Activated naive CD4-positive, alpha-beta T cell treated with anti-CD3 and anti-CD28 coated beads, Interleukin-2, amount 50 U/mL, for 24 hours (primary cell): ENCODE measurements at regions not wholly inside any gene's neighbourhood (a gene's known extent, or its start where the extent isn't known, plus 50 kb on each side); places are given as distances from the start of the nearest gene placed in this dataset.
A peak's percentile ranks its signal among the peaks of the same experiment; 100 is the strongest.

ENCODE experiments used
- H3K27ac Mint-ChIP-seq: one replicate; pipeline ENCODE4 v1.8.0; 2021; ENCODE audit warnings: mild to moderate bottlenecking, mixed read lengths
- H3K27me3 Mint-ChIP-seq: one replicate; pipeline ENCODE4 v1.8.0; 2021; ENCODE audit warnings: mixed read lengths
- H3K36me3 Mint-ChIP-seq: one replicate; pipeline ENCODE4 v1.8.0; 2021; ENCODE audit warnings: mixed read lengths
- H3K4me1 Mint-ChIP-seq: one replicate; pipeline ENCODE4 v1.8.0; 2021; ENCODE audit warnings: mixed read lengths
- H3K4me3 Mint-ChIP-seq: one replicate; pipeline ENCODE4 v1.8.0; 2021; ENCODE audit warnings: mild to moderate bottlenecking, mixed read lengths
- H3K9me3 Mint-ChIP-seq: one replicate; pipeline ENCODE4 v1.8.0; 2021; ENCODE audit warnings: mixed read lengths

DNA sequence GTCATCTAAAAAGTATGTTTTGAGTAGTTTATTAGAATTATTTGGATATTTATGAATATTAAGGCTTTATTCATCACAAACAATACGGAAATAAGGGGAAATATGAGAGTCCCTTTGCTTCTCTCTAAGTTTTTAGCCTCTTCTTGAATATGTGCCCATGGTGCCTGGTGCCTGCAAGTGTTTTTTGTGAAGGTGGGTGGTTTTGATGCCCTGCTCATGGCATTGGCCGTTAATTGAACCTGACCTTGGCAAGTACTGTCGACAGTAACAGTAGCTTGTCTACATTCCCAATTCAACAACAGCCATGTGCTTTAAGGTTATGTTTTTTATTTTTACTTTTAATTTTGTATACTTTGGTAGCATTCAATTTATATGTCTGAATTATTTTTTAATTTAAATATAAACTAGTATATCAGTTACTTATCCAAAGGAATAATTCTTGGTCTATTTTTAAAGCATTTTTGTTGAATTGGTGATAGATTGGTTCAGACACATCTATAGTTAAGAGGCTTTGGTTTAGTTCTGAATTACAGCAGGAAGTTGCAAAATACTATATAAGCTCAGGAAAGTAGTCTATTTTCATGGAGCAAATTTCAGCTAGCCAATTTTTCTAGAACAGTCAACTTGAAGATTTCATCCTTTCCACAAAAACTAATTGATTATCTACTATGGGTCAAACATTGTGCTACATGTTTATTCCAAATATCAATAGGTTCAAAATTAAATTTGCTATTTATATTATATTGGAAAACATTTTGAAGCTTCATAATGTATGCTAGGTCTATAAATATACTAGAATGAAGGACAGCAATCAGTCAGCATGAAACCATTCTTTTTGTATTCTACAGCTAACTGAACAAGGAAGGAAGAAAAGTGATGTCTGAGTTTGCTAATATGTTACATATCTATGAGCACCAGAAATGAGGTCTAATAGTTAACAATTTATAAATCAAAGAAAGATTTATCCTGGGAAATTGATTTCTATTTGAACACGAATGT lies 184.4 kb downstream of the MRPL39 start:
- Mint-ChIP-seq H3K27ac (peak overlapping the region; percentile 12), H3K27me3 (no peaks in the 10 kb centered on the region), H3K4me1 (peaks cover 64% of the 10 kb centered on the region), H3K9me3 (no peaks in the 10 kb centered on the region), H3K36me3 (peaks cover 4% of the 10 kb centered on the region), H3K4me3 (peak overlapping the region; percentile 26)

DNA sequence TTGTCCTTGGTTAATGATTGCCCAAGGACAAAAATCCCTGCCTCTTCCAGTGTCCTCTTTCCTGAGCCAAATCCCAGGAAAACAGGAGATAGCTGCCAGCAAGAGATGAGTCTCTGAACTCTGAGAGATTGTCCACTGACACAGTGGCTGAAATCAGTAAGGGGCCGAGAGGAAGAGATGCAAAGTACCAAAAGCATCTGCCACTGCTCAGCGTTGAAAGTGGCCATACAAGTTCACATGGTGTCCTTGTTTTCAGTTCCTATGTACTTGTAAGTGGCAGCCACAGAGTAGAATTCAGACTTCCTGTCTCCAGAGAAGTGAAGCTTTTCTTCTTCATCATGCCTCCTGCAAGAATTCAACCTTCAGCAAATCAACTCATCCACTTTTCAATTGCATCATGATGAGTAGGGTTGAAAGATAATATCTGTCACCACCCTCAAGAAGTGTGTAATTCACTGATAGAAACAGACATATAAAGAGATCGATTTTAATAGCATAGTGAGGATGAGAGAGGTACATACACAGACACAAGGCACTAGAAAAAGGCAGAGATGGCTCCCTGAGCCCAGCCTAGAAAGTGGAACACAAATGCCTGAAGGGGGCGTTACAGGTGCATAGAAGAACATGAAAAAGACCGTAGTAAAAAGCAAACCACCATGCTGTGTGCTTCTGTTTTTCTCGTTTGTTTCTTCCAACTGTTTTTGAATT lies 185.8 kb downstream of the MRPL39 start:
- H3K36me3 Mint-ChIP-seq = peaks cover 8% of the 10 kb centered on the region
- H3K9me3 Mint-ChIP-seq = no peaks in the 10 kb centered on the region
- peak overlapping the region; percentile 75 for H3K4me3 Mint-ChIP-seq
- H3K27ac Mint-ChIP-seq = peak overlapping the region; percentile 92
- peaks cover 69% of the 10 kb centered on the region for H3K4me1 Mint-ChIP-seq
- no peaks in the 10 kb centered on the region for H3K27me3 Mint-ChIP-seq

DNA sequence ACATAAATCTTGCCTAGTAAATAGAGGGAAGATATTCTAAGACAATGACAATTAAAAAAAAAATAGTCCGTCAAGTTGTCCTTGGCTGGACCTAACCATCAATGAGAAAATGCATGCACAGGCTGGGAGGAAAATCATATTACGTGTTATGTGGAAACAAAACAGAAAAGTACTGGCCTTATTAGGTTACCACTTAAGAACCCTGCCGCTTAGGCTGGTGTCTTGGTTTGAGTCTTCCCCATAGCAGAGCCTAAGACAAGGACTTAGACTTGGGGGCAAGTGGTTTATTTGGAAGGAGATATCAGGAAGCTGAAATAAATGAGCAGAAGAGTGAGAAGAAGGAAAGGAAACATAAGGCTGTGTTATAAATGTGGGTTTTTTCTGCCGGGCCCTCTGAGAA lies 186.4 kb downstream of the MRPL39 start:
- H3K4me3 Mint-ChIP-seq = peak overlapping the region; percentile 75
- no peaks in the 10 kb centered on the region for H3K9me3 Mint-ChIP-seq
- H3K27me3 Mint-ChIP-seq = no peaks in the 10 kb centered on the region
- H3K27ac Mint-ChIP-seq = peak overlapping the region; percentile 92
- H3K4me1 Mint-ChIP-seq = peaks cover 70% of the 10 kb centered on the region
- peaks cover 8% of the 10 kb centered on the region for H3K36me3 Mint-ChIP-seq

DNA sequence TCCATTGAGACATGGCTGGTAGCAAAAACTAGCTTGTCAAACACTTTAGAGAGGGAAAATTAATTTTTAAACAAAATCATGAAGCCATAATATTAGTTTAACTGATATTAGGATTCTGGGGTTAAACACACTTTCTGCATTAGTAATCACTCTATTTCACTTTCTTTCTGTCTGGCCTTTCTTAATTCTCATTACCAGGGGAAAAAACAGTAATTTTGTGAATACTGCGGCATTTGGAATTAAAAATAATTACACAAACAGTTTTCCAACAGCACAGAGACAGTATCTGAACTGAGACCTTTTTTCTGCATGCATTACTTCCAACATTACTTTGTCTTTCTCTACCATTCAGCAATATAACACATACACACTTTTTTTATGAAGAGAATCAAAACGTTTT lies 190.6 kb downstream of the MRPL39 start:
- H3K36me3 Mint-ChIP-seq = peaks cover 10% of the 10 kb centered on the region
- H3K9me3 Mint-ChIP-seq = peaks cover 12% of the 10 kb centered on the region
- no peak overlapping the region for H3K4me3 Mint-ChIP-seq
- no peaks in the 10 kb centered on the region for H3K27me3 Mint-ChIP-seq
- no peak overlapping the region for H3K27ac Mint-ChIP-seq
- H3K4me1 Mint-ChIP-seq = peaks cover 40% of the 10 kb centered on the region

DNA sequence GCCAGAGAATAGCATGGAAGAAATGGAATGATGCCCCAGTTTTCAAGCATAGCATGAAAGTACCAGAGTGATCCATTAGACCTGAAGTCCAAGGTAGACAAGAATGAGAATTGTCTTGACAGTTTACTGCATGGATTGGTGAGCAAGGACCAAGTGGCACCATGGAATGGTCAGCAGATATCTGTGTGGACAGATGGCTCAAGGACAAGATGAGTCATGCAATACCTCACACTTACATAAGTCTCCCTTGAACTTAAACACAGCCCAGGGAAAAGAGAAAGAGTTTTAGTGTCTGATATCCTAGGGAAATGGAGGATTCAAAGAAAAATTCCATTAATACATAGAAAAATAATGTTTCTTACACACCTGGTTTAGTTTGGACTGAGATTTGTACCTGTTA lies 195.2 kb downstream of the MRPL39 start:
- Mint-ChIP-seq H3K4me1 (peaks cover 10% of the 10 kb centered on the region), H3K27me3 (peaks cover 1% of the 10 kb centered on the region), H3K9me3 (peaks cover 12% of the 10 kb centered on the region), H3K36me3 (peaks cover 3% of the 10 kb centered on the region), H3K27ac (no peak overlapping the region), H3K4me3 (no peak overlapping the region)

DNA sequence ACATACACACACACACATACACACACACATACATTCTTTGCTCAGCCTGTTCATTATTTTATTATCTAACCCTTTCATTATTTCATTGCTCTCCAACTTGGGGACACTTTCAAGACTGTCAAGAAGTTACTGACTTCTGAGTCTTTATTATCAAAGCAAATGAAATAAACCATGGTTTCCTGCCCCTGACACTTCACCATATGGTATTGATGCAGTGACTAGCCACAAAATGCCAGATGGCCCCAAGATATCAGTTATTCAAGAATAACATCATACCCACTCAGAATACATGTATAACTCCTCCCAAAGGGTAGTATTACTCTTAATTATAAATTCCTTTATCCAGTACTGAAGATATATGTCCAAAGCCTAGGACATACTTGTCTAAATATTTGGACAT lies 197.3 kb downstream of the MRPL39 start:
- Mint-ChIP-seq H3K27me3 (peaks cover 1% of the 10 kb centered on the region), H3K4me3 (no peak overlapping the region), H3K36me3 (peaks cover 3% of the 10 kb centered on the region), H3K9me3 (peaks cover 10% of the 10 kb centered on the region), H3K27ac (no peak overlapping the region), H3K4me1 (no peaks in the 10 kb centered on the region)

DNA sequence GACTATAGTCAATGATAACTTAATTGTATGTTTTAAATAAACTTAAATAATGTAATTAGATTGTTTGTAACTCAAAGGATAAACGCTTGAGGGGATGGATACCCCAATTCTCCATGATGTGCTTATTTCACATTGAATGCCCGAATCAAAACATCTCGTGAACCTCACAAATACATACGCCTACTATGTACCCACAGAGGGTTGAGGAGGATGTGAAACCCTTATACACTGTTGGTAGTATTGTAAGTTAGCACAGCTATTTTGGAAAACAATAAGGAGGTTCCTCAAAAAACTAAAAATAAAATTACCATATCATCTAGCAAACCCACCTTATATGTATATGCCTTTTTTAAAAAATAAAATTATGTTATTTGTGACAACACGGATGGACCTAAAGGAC lies 198.6 kb downstream of the MRPL39 start:
- no peaks in the 10 kb centered on the region for H3K4me1 Mint-ChIP-seq
- H3K9me3 Mint-ChIP-seq = peaks cover 2% of the 10 kb centered on the region
- H3K4me3 Mint-ChIP-seq = no peak overlapping the region
- H3K27me3 Mint-ChIP-seq = peaks cover 1% of the 10 kb centered on the region
- no peak overlapping the region for H3K27ac Mint-ChIP-seq
- H3K36me3 Mint-ChIP-seq = peaks cover 3% of the 10 kb centered on the region

DNA sequence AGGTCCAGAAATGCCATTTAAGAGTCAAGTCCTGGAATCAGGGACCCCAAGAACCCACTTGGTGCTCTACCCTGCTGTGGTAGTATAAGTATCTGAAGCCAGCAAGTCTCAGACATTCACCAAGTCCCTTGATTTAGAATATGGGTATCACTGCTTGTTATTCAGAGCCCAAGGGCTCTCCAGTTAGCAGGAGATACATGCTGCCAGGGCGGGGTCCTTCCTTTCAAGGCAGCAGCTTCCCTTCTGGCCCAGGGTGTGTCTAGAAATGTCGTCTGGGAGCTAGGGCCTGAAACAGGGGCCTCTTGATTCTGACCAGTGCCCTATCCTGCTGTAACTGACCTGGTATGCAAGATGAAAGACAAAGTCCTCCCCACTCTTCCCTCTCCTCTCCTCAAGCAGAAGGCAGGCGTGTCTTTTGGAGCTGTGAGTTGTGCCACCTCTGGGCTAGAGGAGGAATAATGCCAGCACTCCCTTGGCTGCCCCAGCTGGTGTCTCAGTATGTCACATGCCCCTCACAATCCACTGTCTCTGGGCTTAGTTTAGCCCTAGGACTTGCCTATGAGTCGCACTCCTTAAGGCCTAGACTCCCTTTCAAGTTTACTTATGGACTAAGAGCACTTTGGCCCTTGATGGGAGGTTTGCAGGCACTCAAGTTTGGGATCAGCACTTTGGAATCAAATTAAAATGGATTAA lies 200.2 kb downstream of the MRPL39 start:
- no peak overlapping the region for H3K27ac Mint-ChIP-seq
- no peaks in the 10 kb centered on the region for H3K4me1 Mint-ChIP-seq
- H3K9me3 Mint-ChIP-seq = no peaks in the 10 kb centered on the region

DNA sequence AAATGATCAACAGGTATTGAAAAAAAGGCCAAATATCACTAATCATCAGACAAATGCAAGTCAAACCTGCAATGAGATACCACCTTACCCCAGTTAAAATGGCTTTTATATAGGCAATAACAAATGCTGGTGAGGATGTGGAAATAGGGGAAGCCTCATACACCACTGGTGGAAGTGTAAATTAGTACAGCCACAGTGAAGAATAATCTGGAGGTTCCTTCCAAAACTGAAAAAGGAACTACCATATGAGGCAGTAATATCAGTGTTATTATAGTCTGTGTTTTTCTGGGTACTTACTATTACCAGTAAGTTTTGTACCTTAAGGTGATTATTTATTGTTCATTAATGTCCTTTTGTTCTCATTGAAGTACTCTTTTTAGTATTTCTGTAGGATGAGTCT lies 201.3 kb downstream of the MRPL39 start:
- Mint-ChIP-seq H3K4me1 (no peaks in the 10 kb centered on the region), H3K27ac (no peak overlapping the region), H3K36me3 (peaks cover 2% of the 10 kb centered on the region), H3K9me3 (no peaks in the 10 kb centered on the region), H3K27me3 (peaks cover 1% of the 10 kb centered on the region), H3K4me3 (no peak overlapping the region)

More for the DNA sequence above, 200.2 kb downstream of the MRPL39 start:
- no peak overlapping the region for H3K4me3 Mint-ChIP-seq
- H3K36me3 Mint-ChIP-seq = peaks cover 2% of the 10 kb centered on the region
- H3K27me3 Mint-ChIP-seq = peaks cover 1% of the 10 kb centered on the region

DNA sequence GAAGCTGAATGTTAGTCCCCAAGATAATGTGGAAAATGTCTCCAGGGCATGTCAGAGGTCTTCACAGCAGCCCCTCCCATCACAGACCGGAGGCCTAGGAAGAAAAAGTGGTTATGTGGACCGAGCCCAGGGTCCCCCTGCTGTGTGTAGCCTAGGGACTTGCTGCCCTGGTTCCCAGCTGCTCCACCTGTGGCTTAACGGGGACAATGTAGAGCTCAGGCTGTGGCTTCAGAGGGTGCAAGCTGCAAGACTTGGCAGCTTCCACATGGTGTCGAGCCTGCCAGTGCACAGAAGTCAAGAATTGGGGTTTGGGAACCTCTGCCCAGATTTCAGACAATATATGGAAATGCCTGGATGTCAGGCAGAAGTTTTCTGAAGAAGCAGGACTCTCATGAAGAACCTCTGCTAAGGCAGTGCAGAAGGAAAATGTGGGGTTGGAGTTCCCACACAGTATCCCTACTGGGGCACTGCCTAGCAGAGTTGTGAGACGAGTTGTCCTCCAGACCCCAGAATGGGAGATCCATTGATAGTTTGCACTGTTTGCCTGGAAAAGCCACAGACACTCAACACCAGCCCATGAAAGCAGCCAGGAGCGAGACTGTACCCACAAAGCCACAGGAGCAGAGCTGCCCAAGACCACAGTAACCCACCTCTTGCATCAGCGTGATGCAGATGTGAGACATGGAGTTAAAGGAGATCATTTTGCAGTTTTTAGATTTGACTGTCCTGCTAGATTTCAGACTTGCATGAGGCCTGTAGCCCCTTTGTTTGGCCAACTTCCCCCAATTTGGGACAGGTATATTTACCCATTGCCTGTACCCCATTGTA lies 204.9 kb downstream of the MRPL39 start:
- H3K4me1 Mint-ChIP-seq = peaks cover 11% of the 10 kb centered on the region
- H3K27me3 Mint-ChIP-seq = peaks cover 1% of the 10 kb centered on the region
- peaks cover 2% of the 10 kb centered on the region for H3K36me3 Mint-ChIP-seq
- H3K4me3 Mint-ChIP-seq = no peak overlapping the region
- no peak overlapping the region for H3K27ac Mint-ChIP-seq
- H3K9me3 Mint-ChIP-seq = no peaks in the 10 kb centered on the region

DNA sequence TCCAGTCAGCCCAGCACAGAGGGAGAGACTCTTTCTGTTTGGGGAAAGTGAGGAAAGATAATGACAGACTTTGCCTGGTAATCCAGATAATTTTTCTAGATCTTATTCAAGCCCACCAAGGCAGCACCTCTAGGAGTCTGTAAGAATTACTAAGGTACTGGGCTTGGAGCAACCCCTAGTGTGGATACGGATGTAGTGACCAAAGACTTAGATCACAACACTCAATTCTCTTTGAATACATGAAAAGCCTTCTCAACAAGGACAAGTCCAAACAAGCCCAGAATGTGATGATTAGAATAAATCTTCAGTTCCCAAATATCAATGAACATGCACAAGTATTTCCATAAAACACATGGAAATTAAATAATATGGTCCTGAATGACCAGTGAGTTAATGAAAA lies 206.9 kb downstream of the MRPL39 start:
- peaks cover 22% of the 10 kb centered on the region for H3K4me1 Mint-ChIP-seq
- H3K4me3 Mint-ChIP-seq = no peak overlapping the region
- peaks cover 2% of the 10 kb centered on the region for H3K36me3 Mint-ChIP-seq
- peaks cover 1% of the 10 kb centered on the region for H3K27me3 Mint-ChIP-seq
- H3K27ac Mint-ChIP-seq = no peak overlapping the region
- no peaks in the 10 kb centered on the region for H3K9me3 Mint-ChIP-seq

DNA sequence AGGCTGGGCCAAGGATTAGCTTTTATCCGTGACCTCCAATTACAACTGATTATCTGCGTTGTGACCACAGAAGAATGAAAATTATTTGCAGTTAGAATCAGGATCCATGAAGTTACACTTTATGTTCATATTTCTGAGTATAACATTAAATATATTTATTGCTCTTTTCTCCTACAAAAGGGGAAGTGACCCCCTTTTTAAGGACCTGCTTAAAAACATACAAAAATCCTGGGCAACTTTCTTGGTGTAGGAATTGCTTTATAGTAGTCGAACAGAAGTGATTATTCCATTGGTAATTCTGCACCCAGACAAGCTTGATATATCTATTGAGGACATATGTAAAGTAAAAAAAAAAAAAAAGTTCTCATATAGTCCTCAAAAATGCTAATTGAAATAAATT lies 208.7 kb downstream of the MRPL39 start:
- Mint-ChIP-seq H3K27me3 (peaks cover 1% of the 10 kb centered on the region), H3K36me3 (peaks cover 2% of the 10 kb centered on the region), H3K4me1 (peaks cover 26% of the 10 kb centered on the region), H3K4me3 (no peak overlapping the region), H3K9me3 (no peaks in the 10 kb centered on the region), H3K27ac (no peak overlapping the region)

DNA sequence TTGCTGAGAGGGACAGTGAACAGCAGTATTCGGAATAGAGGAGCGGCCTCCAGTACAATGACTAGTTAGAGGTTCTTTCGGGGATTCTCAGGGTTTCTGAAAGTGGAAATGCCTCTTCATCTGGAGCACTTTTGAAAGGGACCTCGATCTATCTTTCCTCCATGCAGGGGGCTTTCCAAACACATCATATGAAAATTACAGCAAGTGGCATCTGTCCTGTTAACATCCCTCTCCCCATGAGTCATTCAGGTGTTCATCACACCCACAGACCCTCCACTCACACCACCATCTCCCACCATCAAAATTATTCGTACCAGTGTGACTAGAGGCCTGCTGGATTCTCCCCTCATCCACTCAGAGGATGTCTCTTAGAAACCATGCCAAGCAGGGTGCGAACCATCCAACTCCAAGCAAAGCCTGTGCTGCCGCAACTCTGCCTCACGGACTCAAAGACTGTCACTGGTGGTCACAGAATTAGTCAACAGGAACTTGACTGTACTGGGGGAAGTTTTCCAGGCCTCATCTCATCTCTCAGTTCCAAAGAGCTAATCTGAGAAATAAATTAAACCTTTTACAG lies 211.1 kb downstream of the MRPL39 start:
- H3K4me3 Mint-ChIP-seq = peak overlapping the region; percentile 47
- peak overlapping the region; percentile 32 for H3K27ac Mint-ChIP-seq
- H3K27me3 Mint-ChIP-seq = peaks cover 1% of the 10 kb centered on the region
- H3K9me3 Mint-ChIP-seq = no peaks in the 10 kb centered on the region
- H3K36me3 Mint-ChIP-seq = no peaks in the 10 kb centered on the region
- peaks cover 26% of the 10 kb centered on the region for H3K4me1 Mint-ChIP-seq

DNA sequence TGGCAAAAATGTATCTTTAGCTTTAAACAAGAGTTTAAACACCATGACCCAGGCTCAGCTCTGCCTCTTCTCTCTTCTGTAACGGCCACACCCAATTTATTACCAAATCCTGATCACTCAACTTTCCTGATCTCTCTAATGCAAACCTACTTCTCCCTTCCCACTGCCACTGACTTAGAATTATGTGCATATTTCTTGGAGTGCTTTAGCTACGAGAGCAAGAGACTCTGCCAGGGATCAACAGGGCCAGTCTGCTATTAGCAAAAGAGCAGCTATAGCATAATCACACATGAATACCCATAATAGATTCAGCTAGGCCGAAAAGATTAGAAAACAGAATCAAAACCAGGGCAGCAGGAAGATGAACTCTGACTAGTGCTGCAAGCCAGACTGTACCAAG lies 215.5 kb downstream of the MRPL39 start:
- Mint-ChIP-seq H3K36me3 (peaks cover 1% of the 10 kb centered on the region), H3K9me3 (no peaks in the 10 kb centered on the region), H3K27me3 (no peaks in the 10 kb centered on the region), H3K4me3 (no peak overlapping the region), H3K4me1 (peaks cover 13% of the 10 kb centered on the region), H3K27ac (peak overlapping the region; percentile 21)

DNA sequence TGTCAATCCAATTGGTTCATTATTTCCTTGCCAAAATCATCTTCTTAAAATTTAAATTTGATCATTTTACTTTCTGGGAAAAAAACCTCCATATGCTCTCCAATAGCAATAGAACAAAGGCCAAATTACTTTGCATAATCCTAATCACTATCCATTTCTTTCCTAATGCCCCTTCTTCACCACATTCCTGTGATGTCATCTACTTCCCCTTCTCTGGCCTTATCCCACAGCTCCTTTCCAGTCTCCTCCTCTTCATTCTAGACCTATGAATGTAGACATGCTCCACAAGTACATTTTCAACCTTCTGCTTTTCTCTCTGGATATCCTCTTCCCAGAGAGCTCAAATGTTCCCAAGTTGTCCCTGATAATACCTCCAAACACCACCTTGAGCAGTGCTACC lies 216.6 kb downstream of the MRPL39 start:
- Mint-ChIP-seq H3K4me3 (no peak overlapping the region), H3K36me3 (peaks cover 1% of the 10 kb centered on the region), H3K4me1 (peaks cover 9% of the 10 kb centered on the region), H3K27ac (no peak overlapping the region), H3K27me3 (no peaks in the 10 kb centered on the region), H3K9me3 (no peaks in the 10 kb centered on the region)
